Esophagus squamous epithelium (tissue), 4 donors: ENCODE measurements at regions not wholly inside any gene's neighbourhood (a gene's known extent, or its start where the extent isn't known, plus 50 kb on each side); places are given as distances from the start of the nearest gene placed in this dataset.

Experiments
- CTCF ChIP-seq, 6 experiments: fragments of 450-650 bp in 4 of 6; fragments of 200-600 bp in 2 of 6; sonication (generic) in 2 of 6; IDR thresholded peaks; one replicate each; pipeline ENCODE4 v1.5.1; 2016 to 2019; ENCODE audit warnings: antibody characterized with exemption in 6 of 6, mild to moderate bottlenecking in 4 of 6, moderate library complexity in 4 of 6
- POLR2A ChIP-seq, 4 donors: fragments of 450-650 bp; IDR thresholded peaks; one replicate each; pipeline ENCODE4 v1.6.1; 2017; ENCODE audit warnings: antibody characterized with exemption in 4 of 4, mild to moderate bottlenecking in 4 of 4, moderate library complexity in 3 of 4

- TF ChIP-seq POLR2A (IDR thresholded peaks at IDR 0.05) (no peak), CTCF (IDR thresholded peaks at IDR 0.05) (no peak)
Observed at GRCh38 chr12:83784298-83784890, 1097.7 kb downstream of the TMTC2 start.
